Suprapubic skin (tissue), 3 donors: ENCODE measurements at regions not wholly inside any gene's neighbourhood (a gene's known extent, or its start where the extent isn't known, plus 50 kb on each side); places are given as distances from the start of the nearest gene placed in this dataset.

Source experiments
- CTCF ChIP-seq, 2 donors: fragments of 200-600 bp in 1 of 2; fragments of 450-650 bp in 1 of 2; sonication (generic) in 1 of 2; IDR thresholded peaks; one replicate each; pipeline ENCODE4 v1.5.1; 2016 to 2019; ENCODE audit warnings: antibody characterized with exemption in 2 of 2, mild to moderate bottlenecking in 1 of 2, moderate library complexity in 1 of 2
- POLR2A ChIP-seq, 2 donors: fragments of 450-650 bp; IDR thresholded peaks; one replicate each; pipeline ENCODE4 v1.6.1; 2017; ENCODE audit warnings: antibody characterized with exemption in 2 of 2, mild to moderate bottlenecking in 2 of 2, moderate library complexity in 2 of 2

- TF ChIP-seq CTCF (IDR thresholded peaks at IDR 0.05) (no peak), POLR2A (IDR thresholded peaks at IDR 0.05) (no peak)
These were observed 116.0 kb upstream of the ADRA1B start for GRCh38 chr5:159800131-159800840.
